ENCODE measurements at regions not wholly inside any gene's neighbourhood (a gene's known extent, or its start where the extent isn't known, plus 50 kb on each side); places are given as distances from the start of the nearest gene placed in this dataset.
"Not testable (repeated sequence)": the region's sequence is repeated elsewhere in the genome, so short reads cannot be mapped to it uniquely, and the experiment has no call there.

GRCh38 chr9:31321686-31322085 is 1062.8 kb upstream of the ACO1 start:
- TF ChIP-seq CTCF (IDR thresholded peaks at IDR 0.05; ENCODE audit: low read depth, low read length) (no peak), EZH2phosphoT487 (IDR thresholded peaks at IDR 0.05; ENCODE audit: low read depth) (no peak)
- H3K27ac ChIP-seq (ENCODE audit: low read length) = no peak overlapping the region
- H3K79me2 ChIP-seq (ENCODE audit: low read length) = no peaks in the 10 kb centered on the region
- no peak overlapping the region for H3K4me2 ChIP-seq (ENCODE audit: low read length)
- H4K20me1 ChIP-seq (ENCODE audit: insufficient read depth, low read length) = no peaks in the 10 kb centered on the region
- no peaks in the 10 kb centered on the region for H3K27me3 ChIP-seq (ENCODE audit: low read depth, low read length)
- no peak overlapping the region for H3K9ac ChIP-seq (ENCODE audit: low read length)
- H3K36me3 ChIP-seq (replicated peaks; ENCODE audit: low read depth, low read length) = no peaks in the 10 kb centered on the region
- H3K4me1 ChIP-seq (ENCODE audit: low read length) = peaks cover 9% of the 10 kb centered on the region
- no peak overlapping the region for H3K4me3 ChIP-seq (ENCODE audit: low read length)
- no peak overlapping the region for H2AFZ ChIP-seq (ENCODE audit: low read depth, low read length)
- H3K9me3 ChIP-seq (ENCODE audit: insufficient read depth, low read length) = no peaks in the 10 kb centered on the region

- Histone ChIP-seq H2AFZ (ENCODE audit: low read depth, low read length) (peak overlapping the region; percentile 81; the same call in 1 of the 2 replicates), H3K9ac (ENCODE audit: low read length) (no peak overlapping the region), H3K9me3 (ENCODE audit: insufficient read depth, low read length) (no peaks in the 10 kb centered on the region), H3K4me1 (ENCODE audit: low read length) (peaks cover 9% of the 10 kb centered on the region), H3K27ac (ENCODE audit: low read length) (no peak overlapping the region), H3K4me3 (ENCODE audit: low read length) (no peak overlapping the region), H3K27me3 (ENCODE audit: low read depth, low read length) (no peaks in the 10 kb centered on the region), H3K36me3 (replicated peaks; ENCODE audit: low read depth, low read length) (no peaks in the 10 kb centered on the region), H4K20me1 (ENCODE audit: insufficient read depth, low read length) (no peaks in the 10 kb centered on the region), H3K79me2 (ENCODE audit: low read length) (no peaks in the 10 kb centered on the region), H3K4me2 (ENCODE audit: low read length) (peak overlapping the region; percentile 8; the same call in 1 of the 2 replicates)
- TF ChIP-seq EZH2phosphoT487 (IDR thresholded peaks at IDR 0.05; ENCODE audit: low read depth) (no peak), CTCF (IDR thresholded peaks at IDR 0.05; ENCODE audit: low read depth, low read length) (no peak)
Observed at GRCh38 chr9:31323726-31324444, 1060.6 kb upstream of the ACO1 start.

GRCh38 chr9:31325778-31326177 is 1058.7 kb upstream of the ACO1 start:
- Histone ChIP-seq H3K4me2 (ENCODE audit: low read length) (no peak overlapping the region), H3K27me3 (ENCODE audit: low read depth, low read length) (no peaks in the 10 kb centered on the region), H3K9me3 (ENCODE audit: insufficient read depth, low read length) (no peaks in the 10 kb centered on the region), H3K4me1 (ENCODE audit: low read length) (peaks cover 9% of the 10 kb centered on the region), H3K9ac (ENCODE audit: low read length) (no peak overlapping the region), H3K36me3 (replicated peaks; ENCODE audit: low read depth, low read length) (no peaks in the 10 kb centered on the region), H3K4me3 (ENCODE audit: low read length) (no peak overlapping the region), H3K27ac (ENCODE audit: low read length) (no peak overlapping the region), H2AFZ (ENCODE audit: low read depth, low read length) (no peak overlapping the region), H3K79me2 (ENCODE audit: low read length) (no peaks in the 10 kb centered on the region), H4K20me1 (ENCODE audit: insufficient read depth, low read length) (no peaks in the 10 kb centered on the region)
- TF ChIP-seq CTCF (IDR thresholded peaks at IDR 0.05; ENCODE audit: low read depth, low read length) (no peak), EZH2phosphoT487 (IDR thresholded peaks at IDR 0.05; ENCODE audit: low read depth) (no peak)

GRCh38 chr9:31326883-31327282 is 1057.6 kb upstream of the ACO1 start:
- not testable (repeated sequence) for H2AFZ ChIP-seq (ENCODE audit: low read depth, low read length); H3K4me1 ChIP-seq (ENCODE audit: low read length); H3K9ac ChIP-seq (ENCODE audit: low read length); H3K4me2 ChIP-seq (ENCODE audit: low read length); H4K20me1 ChIP-seq (ENCODE audit: insufficient read depth, low read length); H3K4me3 ChIP-seq (ENCODE audit: low read length); H3K9me3 ChIP-seq (ENCODE audit: insufficient read depth, low read length); H3K36me3 ChIP-seq (replicated peaks; ENCODE audit: low read depth, low read length); H3K27ac ChIP-seq (ENCODE audit: low read length); H3K27me3 ChIP-seq (ENCODE audit: low read depth, low read length); H3K79me2 ChIP-seq (ENCODE audit: low read length)
